ENCODE measurements at regions not wholly inside any gene's neighbourhood (a gene's known extent, or its start where the extent isn't known, plus 50 kb on each side); places are given as distances from the start of the nearest gene placed in this dataset.

DNA sequence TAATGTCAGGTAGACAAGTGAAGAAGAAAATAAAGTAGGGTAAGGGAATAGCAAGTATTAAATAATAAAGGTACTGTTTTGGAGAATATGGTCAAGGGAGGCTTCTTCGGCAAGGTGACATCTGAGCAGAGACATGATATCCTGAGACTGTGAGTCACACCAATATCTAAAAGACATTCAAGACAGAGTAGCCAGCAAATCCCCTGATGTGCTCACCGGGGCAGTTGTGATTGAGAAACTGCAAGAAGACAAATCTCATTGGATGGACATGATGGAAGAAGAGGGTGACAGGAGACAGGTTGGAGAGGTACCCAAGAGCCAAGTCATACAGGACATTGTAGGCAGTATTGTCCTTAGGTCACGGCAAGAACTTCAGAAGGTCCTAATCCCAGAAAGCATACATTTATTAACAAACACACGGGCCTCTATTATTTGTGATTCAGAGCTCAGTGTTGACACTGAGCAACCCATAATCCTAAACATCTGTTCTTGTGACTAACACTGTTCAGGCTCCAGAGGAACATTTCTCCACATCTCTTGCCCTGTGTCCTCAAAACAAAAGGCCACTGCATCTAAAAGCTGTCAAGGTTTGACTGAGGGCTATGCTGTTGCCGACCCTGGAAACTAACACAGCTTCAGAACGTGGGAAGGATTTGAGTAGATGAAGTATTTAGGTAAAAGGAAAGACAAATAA is 258.7 kb upstream of the CLINT1 start:
- DNase-seq (ENCODE audit: low read depth) = no peak

DNA sequence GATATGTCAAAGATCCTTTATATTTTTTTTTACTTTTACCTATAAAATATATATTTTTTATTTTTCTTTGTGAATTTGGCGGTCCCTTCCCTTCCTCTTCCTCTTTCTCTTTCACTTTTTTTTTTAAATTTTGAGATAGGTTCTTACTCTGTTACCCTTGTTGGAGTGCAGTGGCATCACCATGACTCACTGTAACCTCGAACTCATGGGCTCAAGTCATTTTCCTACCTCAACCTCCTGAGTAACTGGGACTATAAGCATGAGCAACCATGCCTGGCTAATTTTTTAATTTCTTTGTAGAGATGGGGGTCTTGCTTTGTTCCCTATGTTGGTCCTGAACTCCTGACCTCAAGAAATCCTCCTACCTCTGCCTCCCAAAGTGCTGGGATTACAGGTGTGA is 258.0 kb upstream of the CLINT1 start:
- DNase-seq (ENCODE audit: low read depth) = no peak

DNA sequence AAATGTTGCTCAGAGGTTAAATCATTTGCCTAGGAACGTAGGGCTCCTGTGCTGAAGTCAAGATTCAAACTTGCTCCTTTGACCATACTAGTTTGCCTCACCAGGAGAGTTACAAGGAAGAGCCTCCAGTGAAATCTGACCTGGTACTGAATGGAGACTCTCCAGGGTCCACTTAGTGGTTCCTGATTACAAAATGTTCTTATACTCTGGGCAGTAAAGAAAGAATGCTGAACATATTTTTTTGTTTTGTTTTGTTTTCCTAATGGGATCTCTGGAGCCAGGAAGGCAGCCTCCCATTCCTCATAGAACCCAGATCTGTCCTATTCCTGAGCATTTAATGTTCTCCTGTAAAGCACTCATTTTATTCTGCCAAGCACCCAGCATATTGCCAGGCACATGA is 256.5 kb upstream of the CLINT1 start:
- no peak for DNase-seq (ENCODE audit: low read depth)

DNA sequence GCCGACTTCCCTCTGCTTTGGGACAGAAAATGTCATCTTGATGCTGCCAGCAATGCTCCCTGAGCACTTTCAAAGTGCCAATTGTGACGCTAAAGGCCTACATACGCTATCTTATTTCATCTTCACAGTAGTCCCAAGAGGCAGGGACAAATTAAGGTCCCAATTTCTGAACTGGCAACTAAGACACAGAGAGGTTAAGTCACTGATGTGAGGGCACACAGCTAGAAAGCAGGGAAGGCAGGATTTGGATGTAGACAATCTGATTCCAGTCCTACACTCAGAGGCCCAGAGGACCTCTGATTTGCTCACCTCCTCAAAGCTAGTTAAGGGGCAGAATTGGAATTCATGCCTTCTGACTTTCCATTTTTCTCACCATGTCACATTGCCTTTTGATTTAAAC is 249.2 kb upstream of the CLINT1 start:
- DNase-seq (ENCODE audit: low read depth) = no peak

DNA sequence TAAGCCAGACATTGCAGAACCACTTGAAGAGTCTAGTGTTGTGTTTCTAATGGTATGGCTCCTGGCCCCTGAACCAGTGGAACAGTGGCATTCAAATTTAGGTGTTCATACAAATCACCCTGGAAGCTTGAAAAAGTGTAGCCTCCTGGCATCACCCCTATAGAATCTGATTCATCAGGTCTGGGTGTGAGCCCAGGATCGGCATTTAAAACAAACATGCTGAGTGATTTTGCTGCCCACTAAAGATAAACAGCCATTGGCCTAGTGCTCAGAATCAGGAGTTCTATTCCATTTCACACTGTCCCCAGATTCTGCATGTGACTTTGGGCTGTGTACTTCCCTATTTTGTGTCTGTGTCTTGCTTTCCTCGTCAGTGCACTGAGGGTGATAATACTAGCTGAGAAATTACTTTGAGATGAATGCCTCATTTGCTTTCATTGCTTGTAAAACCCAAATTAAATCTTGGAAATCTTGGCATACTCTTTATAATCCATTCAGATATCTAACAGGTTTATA is 241.5 kb upstream of the CLINT1 start:
- DNase-seq (ENCODE audit: low read depth) = no peak

DNA sequence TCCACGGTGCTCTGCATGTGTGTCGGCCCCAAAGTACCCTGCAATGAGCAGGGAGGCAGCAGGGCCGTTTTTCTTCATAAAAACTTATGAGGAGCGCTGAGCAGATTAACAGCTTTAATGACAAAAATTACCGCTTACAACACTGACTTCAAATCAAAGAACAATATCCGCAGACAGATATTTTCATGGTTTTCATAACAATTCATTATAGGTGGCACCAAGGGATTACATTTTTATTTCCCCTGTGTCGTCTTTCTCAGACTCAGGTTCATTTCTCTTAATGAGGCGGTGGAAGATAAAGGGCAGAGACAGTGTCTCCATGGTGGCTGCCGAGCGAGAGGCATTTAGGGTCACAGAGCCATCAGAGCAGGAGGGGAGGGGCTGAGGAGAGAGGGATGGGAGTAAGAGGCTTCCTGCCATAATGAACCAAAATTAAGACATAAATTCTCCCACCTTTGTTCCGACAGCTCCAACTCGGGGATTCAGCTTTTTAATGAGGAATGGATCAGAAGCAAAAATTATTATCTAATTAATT is 240.7 kb upstream of the CLINT1 start:
- DNase-seq (ENCODE audit: low read depth) = no peak

DNA sequence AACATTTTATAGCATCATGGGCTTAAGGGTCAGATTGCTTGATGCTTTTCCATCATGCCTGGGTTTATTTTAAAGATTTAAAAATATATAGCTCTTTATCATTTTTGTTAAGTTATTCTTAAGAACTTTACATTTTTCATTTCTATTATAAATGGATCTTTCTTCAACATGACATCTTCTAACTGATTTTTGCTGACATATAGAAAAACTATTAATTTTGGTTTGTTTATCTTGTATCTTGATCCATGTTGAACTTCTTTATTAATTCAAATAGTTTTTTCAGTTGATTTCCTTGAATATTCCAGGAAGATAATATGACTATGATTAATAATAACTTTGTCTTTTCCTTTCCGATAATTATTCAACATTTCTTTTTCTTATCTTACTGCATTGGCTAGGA is 237.9 kb upstream of the CLINT1 start:
- no peak for DNase-seq (ENCODE audit: low read depth)

DNA sequence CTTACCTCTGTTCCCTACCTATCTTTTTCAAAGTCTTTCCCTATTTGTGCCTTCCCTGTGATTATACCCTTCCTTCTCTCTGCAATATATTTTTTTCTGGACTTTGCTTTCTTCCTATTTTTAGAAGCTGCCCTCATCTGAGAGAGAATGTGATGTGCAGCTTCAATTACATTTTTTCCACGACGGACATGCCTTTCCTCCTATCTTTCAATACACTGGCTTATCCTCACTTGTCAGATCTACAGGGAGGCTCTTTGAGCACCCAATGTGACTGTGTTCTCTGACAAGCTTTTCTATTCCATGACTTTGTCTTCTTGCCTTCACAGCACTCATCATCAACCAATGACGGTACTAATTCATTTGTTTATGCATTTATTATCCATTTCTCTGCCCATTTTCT is 227.9 kb upstream of the CLINT1 start:
- no peak for DNase-seq (ENCODE audit: low read depth)

DNA sequence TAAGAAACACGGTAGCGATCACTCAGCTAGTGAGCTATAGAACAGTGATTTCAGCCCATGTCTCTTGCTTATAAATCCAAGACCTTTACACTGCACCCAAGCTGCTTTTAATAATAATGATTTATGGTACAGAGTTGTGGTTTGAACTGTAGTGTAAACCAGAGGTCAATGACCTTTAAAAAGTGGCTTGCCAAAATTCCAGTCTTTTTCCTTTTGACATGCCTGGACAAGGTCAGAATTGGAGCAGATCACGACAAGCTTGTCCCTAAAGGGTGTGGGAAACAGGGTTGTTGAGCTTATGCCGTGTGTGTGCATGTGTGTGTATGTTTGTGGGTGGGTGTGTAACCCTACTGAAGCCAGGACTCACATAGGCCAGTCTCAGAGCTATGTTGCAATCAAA is 225.3 kb upstream of the CLINT1 start:
- DNase-seq (ENCODE audit: low read depth) = no peak

DNA sequence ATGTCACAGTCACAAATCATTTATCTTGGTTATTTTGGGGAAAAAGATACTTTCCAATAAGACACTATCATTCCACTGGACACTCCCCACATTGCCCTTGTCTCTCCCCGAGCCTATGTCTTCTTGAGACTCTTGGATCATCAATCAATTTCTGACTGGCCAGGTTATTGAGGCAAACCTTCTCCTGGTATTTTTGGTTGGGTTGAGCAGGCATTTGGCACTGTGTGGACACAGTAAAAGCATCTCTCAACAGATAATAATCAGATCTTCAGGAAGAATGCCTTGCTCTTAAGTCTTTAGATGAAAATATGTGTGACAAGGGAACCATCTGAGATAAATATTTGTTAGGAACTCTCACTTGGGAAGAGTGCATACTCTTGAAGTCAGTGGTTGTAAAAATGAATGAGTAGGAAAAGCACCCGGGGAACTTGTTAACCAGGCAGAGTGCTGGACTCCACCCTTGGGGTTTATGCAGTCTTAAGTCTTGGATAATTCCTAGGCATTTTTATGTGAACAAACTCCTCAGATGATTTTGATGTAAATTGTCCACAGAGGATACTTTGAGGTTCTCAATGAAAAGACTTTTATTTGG is 223.8 kb upstream of the CLINT1 start:
- no peak for DNase-seq (ENCODE audit: low read depth)

DNA sequence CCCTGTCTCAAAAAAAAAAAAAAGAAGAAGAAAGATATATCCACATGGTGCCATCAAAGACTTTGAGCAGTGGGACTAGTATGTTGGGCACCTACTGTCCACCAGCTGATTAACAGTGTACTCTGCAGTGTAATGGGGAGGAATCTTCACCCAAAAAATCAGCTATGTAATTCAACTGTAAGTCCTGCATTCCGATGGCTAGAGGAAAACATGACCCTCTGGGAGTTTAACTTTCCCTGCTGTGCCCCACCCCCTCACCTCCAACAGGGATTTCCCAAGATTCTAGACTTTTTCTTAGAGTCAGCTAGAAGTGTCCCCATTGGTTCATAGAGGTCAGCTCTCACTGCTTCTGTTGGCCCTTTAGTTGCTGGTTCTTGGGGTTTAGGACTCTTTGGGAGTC is 221.2 kb upstream of the CLINT1 start:
- no peak for DNase-seq (ENCODE audit: low read depth)

DNA sequence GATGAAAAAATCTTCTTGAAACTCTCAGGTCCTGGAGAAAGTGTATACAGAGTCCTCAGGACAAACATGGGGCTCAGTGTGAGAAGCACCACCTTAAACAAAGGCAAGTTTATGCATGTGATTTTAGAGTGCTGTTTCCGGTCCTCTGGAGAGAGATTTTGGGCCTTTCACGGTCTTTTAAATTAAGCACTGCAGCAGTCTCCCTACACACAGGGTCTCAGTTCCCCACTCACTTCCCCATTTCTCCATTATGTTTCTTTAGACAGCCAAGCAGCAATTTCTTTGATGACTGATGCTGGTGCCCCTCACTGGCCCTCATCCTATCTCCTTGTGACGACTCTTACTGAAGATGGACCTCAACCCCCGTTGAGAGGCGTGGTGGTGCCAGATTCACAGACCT is 220.2 kb upstream of the CLINT1 start:
- DNase-seq (ENCODE audit: low read depth) = no peak

DNA sequence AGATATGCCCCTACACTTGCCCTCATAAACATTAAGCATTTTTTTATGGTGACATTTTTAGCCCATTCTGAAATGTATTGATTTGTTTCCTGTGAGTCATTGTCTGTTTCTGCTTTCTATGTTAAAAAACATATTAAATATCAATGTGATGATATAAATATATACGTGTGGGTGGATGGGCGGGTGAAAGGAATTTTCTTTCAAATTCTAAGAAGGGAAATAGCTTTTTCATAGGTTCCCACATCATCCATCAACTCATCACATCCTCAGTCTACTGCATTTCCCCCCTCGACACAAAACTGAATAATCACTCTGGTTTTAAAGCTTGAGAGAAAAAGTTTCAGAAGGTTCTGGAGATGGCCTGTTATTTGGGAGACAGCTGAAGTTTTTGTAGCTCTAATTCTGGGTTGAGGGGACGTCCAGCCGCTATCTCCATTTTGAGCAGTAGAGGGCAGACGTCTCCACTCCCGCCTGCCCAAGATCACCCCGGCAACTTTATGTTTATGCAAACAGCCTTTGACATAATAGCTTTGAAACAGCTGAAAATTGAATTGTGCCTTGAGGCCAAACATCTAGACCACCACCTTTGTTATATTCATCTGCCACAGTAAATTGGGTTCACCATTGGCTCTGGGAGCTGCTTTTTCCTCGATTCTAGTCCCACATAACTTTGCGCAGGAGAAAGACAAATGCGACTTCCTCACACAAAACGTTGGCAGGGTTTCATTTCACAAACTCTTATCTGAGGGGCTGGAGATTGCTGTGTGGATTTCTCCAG is 216.2 kb upstream of the CLINT1 start:
- peak; percentile 0 for DNase-seq (ENCODE audit: low read depth)

DNA sequence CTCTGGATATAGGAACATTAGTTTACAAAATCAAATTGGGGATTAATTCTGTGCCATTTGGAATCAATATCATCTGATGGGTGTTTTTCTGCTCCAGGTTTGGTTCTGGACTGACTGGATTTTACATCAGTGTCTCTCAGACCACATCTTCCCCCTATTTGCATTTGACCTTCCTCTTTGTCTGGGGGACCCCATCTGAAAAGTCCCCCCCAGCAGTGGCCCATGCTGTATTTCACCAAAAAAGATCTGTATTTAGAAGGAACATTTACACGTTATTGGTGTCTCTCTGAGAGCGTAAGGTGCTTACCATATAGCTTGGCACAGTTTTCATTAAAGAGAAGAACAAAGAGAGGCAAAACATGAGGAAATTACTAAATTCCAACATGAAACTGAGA is 215.6 kb upstream of the CLINT1 start:
- DNase-seq (ENCODE audit: low read depth) = no peak

DNA sequence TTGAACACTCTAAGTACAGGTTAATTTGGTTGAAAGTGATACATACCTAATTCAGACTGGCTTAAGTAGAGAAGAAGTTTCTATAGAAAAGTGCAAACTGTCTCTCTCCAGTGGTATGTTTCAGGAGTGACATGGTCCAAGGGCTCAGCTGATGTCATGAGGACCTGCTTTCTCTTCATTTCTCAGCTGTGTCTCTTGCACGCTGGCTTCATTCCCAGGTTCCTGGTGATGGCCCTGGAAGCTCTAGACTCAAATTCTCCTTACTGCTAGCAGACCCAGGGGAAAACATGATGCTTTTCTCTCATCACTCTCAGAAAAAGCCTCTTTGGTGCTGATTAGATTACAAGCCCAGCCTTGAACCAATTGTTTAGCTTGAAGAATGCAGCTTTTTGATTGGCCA is 211.9 kb upstream of the CLINT1 start:
- DNase-seq (ENCODE audit: low read depth) = no peak

DNA sequence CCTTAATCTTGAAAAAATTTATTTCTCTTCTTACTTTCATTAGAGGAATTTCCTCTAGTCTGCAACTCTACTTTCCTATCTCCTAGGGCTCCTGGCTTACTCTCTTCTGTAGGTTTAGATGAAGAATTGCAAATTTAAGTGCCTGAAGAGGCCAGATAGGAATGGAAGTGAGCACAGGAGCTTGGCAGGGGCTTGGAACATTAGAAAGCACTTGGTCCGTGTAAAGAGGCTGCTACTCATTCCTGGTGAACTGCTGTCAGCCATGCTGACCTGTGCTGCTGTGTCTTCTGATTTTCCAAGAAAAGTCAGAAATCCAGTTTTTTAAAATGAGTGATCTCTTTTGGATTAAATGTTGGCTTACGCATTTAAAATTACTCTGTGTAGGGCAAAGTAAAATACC is 210.9 kb upstream of the CLINT1 start:
- no peak for DNase-seq (ENCODE audit: low read depth)

DNA sequence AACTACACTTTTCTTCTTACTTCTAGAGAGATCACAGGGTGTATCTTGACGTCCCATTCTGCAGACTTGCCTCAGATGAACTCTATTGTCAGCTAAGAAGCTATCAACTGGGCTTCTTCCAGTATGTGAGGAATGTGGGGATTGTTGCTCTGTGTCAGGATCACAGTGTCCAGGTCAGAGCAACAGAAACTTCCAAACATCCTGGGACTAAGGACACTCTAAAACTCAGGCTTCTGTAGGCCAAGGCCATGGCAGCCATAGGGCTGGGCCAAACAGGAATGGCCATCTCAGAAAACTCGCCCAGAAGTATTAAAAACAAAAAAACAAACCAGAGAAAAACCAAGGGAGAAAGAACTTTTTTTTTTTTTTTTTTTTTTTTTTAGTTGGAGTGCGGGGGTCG is 210.0 kb upstream of the CLINT1 start:
- DNase-seq (ENCODE audit: low read depth) = no peak

DNA sequence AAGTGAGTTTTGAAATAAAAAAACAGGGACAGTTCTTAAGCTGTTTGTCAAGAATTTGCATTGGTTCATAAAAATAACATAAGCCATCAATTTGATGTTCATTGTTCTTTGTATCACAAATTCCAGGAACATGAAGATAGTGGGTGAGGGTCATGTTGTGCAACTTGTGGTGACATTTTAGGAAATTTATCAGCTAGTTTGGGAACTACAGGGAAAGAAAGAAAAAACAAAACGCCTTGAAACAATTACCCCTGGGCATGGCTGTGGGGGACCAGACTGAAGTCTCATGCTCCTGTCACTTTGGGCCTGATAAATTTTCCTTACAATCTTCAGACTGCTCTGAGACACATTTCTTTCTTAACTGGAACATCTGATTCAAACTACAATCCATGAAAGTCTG is 207.1 kb upstream of the CLINT1 start:
- no peak for DNase-seq (ENCODE audit: low read depth)

DNA sequence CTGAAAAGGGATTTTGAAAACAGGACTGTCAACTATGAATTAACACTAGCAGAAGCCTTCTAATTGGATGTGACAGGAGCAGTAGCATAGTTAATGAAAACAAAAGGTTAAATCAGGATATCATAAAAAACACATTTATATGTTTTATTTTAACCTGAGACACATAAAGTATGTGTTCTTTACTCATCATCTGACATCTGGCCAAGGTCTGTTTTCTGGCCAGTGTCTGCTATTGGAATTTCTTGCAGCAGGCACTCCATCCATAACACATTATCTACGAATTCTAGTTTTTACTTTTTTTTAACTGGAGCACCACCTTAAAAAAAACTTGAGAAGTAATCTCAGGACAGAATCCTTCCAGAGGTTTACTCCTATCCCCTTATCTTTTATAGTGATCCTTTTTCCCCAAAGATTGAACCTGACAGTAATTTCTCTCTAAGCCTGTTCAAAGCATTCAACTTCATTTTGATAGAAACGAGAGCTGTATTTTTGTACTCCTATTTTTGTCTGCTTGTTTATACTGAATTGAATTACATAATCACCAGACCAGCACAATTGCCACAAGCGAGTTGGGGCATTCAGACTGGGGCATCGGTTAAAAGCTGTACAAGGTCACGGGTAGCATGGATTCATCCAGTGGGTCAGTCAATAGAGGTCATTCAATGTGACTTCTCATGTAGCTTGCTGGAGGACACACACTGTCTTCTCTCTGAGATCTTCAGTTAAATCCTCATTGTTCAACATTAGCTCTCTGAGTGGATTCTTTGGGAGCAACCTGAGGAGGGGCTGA is 205.6 kb upstream of the CLINT1 start:
- no peak for DNase-seq (ENCODE audit: low read depth)

DNA sequence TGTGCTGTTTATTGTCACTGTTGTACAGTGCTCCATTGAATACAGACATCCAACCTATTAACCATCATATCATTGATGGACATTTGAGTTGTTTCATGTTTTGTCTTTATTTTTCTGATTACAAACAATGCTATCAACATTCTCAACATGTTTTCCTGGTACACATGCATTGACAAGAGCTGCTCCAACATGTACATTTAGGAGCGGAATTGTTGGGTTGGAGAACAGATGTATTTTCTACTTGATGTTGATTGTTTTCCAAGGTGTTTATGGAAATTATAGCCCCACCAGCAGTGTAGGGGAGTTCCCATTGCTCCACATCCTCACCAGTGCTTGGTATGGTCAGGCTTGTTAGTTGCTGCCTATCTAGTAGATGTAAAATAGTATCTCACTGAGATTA is 204.1 kb upstream of the CLINT1 start:
- no peak for DNase-seq (ENCODE audit: low read depth)

DNA sequence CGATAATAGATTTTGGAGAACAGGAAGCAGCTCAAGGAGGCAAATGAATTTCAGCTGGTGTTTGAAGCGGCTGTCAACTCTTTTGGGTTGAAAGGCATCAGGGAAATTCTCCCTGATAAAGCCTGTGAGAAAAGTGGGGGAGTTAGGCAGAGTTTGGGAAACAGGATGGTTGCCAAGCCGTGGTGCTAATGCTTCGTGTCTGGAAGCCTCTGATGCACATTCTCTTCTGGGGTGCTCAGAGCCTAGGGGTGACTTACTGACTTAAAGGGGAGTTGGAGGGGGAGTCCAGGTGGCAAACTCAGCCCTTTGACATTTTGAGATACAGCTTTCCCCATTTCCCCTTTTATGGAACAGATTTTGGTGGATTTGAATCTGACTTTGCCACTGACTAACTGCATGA is 202.5 kb upstream of the CLINT1 start:
- no peak for DNase-seq (ENCODE audit: low read depth)

DNA sequence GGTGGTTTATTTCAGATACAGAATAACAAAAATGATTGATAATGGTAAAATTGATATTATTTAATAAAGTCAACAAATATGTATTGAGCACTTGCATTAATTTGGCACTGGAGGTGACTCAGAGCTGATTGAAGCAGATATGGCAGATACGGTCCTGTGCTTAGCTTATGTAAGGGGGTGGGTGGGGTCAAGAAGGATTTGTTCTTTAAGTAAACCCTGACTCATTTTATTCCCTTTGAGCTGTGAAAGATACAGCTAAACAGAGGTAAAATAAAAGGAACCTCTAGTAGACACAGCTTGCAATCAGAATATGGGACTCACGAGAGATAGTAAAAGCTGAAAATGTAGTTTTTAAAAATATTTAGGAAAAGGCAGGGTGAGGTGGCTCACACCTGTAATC is 201.3 kb upstream of the CLINT1 start:
- DNase-seq (ENCODE audit: low read depth) = no peak
